ENCODE measurements at regions not wholly inside any gene's neighbourhood (a gene's known extent, or its start where the extent isn't known, plus 50 kb on each side); places are given as distances from the start of the nearest gene placed in this dataset.
"Not testable (repeated sequence)": the region's sequence is repeated elsewhere in the genome, so short reads cannot be mapped to it uniquely, and the experiment has no call there.

DNA sequence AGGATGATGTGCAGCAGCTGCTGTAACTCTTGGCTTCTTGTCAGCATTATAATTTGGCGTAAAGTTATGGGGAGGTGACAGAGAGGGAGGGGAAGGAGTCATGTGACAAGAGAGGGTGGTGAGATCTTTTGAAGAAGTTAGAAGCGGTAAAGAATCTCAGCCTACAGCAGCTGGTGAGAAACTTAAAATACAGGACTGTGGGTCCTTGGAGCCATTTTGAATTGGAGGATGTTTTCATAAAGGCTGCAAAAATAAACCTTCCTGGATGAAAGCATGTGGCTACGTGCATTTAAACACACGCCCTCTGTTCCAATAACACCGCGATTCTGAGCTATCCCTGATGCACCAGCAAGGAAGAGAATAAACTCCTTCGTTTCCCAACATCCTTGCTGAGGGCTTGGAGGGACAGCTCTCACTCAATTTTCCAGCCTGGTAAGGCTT, 133.7 kb downstream of the TMEM30B start:
- H3K4me3 ChIP-seq (ENCODE audit: low read depth, low read length), result no peak overlapping the region
- CTCF ChIA-PET, result interaction anchor here (1.2 to 1.7 kb wide), 5 partner anchors 7 to 122 kb away, joined by 3 to 7 read pairs (median 5); no protein-coding TSS in a partner anchor
- TF ChIP-seq, protein P1, sequence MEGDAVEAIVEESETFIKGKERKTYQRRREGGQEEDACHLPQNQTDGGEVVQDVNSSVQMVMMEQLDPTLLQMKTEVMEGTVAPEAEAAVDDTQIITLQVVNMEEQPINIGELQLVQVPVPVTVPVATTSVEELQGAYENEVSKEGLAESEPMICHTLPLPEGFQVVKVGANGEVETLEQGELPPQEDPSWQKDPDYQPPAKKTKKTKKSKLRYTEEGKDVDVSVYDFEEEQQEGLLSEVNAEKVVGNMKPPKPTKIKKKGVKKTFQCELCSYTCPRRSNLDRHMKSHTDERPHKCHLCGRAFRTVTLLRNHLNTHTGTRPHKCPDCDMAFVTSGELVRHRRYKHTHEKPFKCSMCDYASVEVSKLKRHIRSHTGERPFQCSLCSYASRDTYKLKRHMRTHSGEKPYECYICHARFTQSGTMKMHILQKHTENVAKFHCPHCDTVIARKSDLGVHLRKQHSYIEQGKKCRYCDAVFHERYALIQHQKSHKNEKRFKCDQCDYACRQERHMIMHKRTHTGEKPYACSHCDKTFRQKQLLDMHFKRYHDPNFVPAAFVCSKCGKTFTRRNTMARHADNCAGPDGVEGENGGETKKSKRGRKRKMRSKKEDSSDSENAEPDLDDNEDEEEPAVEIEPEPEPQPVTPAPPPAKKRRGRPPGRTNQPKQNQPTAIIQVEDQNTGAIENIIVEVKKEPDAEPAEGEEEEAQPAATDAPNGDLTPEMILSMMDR (IDR thresholded peaks at IDR 0.05; ENCODE audit: insufficient read depth, low read length, missing control alignments), result no peak
- DNase-seq (ENCODE audit: low read depth, low spot score), result peak; percentile 41
- POLR2A ChIA-PET, result no interaction called here

DNA sequence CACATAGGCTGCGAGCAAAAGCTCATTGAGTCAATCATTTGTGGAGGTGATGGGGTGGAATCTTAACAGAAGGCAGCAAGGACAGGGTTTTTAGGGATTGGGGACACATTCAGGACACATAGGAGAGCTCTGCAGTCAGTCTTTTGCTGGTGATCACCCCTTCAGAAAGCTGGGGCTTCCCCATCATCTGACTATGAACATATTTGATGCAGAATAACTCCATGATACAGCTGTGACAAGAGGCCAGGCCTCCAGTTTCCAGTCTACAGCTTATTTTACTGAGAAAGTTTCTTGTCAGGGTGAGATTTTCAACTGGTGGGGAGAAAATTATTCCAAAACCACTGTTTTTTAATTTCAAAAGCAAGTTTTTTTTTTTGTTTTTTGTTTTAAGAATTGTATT, 134.2 kb downstream of the TMEM30B start:
- TF ChIP-seq, protein P1 (IDR thresholded peaks at IDR 0.05; ENCODE audit: insufficient read depth, low read length, missing control alignments), result no peak
- CTCF ChIA-PET, result interaction anchor here (1.2 to 1.7 kb wide), 5 partner anchors 8 to 121 kb away, joined by 3 to 7 read pairs (median 5); no protein-coding TSS in a partner anchor
- H3K4me3 ChIP-seq (ENCODE audit: low read depth, low read length), result no peak overlapping the region
- DNase-seq (ENCODE audit: low read depth, low spot score), result no peak
- POLR2A ChIA-PET, result interaction anchor here (0.9 kb wide), 1 partner anchor 166 kb away, joined by 3 read pairs; the partner anchor contains the start of genes SLC38A6 and TRMT5

DNA sequence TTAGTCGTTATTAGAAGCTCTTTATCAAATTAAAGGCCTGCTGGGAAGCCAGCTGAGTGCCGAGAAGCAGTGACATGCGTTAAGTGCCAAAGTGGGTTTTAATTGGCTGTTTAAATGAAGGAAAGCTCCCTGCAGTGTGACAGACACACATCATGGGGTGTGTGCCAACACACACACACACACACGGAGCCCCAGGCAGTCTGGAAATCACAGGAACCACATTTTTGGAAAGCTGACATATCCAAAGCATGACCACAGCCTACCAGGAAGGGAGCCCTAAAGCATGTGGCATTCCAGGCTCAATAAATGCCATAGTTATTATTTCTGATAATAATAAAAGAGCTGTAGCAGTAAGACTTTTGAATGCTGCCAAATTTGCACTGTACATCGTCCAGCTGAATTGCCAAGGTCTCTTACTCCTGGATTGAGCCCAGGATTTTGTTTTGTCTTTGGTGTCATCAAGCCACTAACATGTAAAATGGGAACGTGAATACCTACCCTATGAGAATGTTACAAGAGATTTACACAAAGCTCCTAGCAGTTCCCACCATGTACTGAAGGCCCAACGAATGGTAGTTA, 135.1 kb downstream of the TMEM30B start:
- no peak overlapping the region for H3K4me3 ChIP-seq (ENCODE audit: low read depth, low read length)
- TF ChIP-seq, protein P1 (IDR thresholded peaks at IDR 0.05; ENCODE audit: insufficient read depth, low read length, missing control alignments), result no peak
- ChIA-PET POLR2A (interaction anchor here (0.7 to 1.8 kb wide), 7 partner anchors 8 to 489 kb away, joined by 3 to 16 read pairs (median 3); partner anchors contain the start of genes SLC38A6 and TRMT5), CTCF (interaction anchor here (1.3 to 2.1 kb wide), 8 partner anchors 9 to 521 kb away, joined by 3 to 7 read pairs (median 6); no protein-coding TSS in a partner anchor)
- peak; percentile 89 for DNase-seq (ENCODE audit: low read depth, low spot score)

DNA sequence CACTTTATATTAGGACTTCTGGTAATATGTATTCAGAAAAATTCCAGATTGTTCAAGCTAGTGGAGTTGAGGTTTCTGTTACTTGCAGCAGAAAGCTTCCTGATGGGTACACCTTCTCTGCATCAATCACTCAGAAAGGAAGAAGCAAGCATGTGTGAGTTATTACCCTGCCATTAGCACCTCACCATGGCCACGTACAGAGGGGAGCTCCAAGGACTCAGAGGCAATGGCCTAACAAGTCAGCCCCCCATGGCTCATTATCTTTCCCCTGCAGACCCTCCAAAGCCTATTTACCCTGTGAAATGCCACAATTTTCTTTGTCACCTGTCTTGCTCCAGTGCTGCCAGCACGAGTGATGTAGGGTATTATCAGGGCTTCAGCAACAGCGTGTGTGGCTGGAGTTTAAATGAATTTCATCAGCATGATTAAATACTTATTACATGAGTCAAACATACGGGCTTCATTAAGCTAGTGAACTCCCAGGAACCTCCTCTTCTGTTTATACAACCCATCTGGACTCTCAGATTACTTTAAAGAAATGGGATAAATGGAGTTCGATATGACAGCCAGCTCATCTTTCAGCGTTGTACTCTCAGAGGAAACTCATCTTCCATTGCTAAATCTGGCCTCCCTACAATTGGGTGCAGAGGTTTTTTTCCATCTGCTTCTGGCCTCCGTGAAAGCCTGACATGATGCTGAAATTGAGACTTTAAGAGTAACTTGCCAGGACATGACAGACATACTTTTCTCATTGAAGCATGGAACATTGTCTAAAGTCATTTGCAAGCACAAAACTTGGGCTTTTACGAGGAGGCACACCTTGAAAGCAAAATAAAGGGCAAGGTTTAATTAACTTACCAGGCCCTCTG, 135.9 kb downstream of the TMEM30B start:
- ChIA-PET POLR2A (interaction anchor here (0.7 to 1.8 kb wide), 6 partner anchors 9 to 488 kb away, joined by 3 to 16 read pairs (median 3); partner anchors contain the start of genes SIX4, SLC38A6 and TRMT5), CTCF (interaction anchor here (1.2 to 2.1 kb wide), 5 partner anchors 9 to 520 kb away, joined by 3 to 7 read pairs (median 6); no protein-coding TSS in a partner anchor)
- DNase-seq (ENCODE audit: low read depth, low spot score), result peak; percentile 94
- H3K4me3 ChIP-seq (ENCODE audit: low read depth, low read length), result no peak overlapping the region
- TF ChIP-seq, protein P1 (IDR thresholded peaks at IDR 0.05; ENCODE audit: insufficient read depth, low read length, missing control alignments), result no peak

DNA sequence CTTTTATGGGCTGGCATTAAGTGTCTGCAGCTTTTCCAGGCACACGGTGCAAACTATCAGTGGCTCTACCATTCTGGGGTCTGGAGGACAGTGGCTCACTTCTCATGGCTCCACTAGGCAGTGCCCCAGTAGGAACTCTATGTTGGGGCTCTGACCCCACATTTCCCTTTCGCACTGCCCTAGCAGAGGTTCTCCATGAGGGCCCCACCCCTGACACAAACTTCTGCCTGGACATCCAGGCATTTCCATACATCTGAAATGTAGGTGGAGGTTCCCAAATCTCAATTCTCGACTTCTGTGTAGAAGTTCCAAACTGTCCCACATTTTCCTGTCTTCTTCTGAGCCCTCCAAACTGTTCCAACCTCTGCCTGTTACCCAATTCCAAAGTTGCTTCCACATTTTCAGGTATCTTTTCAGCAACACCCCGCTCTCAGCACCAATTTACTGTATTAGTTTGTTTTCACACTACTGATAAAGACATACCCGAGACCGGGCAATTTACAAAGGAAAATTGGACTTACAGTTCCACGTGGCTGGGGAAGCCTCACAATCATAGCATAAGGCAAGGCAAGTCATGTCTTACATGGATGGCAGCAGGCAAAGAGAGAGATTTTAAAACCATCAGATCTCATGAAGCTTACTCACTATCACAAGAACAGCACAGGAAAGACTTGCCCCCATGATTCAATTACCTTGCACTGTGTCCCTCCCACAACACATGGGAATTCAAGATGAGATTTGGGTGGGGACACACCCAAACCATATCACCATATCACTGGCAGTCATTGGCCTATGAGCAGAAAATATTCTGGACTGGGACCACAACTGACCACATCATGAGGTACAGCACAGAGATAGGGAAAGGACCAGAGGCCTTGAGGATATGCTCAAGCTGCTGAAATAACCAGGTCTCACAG, 136.8 kb downstream of the TMEM30B start:
- H3K4me3 ChIP-seq (ENCODE audit: low read depth, low read length); DNase-seq (ENCODE audit: low read depth, low spot score): not testable (repeated sequence)
- ChIA-PET CTCF (interaction anchor here (1.2 to 2.1 kb wide), 2 partner anchors 10 to 519 kb away, joined by 4 to 6 read pairs; no protein-coding TSS in a partner anchor), POLR2A (interaction anchor here (0.9 to 1.8 kb wide), 4 partner anchors 10 to 487 kb away, joined by 3 to 16 read pairs (median 5); partner anchors contain the start of gene SIX4)

DNA sequence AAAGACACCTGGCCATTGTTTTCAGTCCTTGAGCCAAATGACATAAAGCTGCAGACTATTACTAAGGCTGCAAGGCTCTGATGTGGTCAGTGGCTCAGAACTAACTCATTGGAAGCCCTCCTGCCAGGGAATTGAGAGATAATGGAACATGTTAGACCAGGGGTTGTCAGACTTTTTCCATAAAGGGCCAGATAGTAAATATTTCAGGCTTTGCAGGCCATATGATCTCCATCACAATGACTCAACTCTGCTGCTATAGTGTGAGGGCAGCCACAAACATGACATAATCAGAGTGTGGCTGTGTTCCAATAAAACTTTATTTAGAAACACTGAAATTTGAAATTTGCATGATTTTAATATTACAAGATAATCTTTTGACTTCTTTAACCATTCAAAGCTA, 140.3 kb downstream of the TMEM30B start:
- TF ChIP-seq, protein P1 (IDR thresholded peaks at IDR 0.05; ENCODE audit: insufficient read depth, low read length, missing control alignments), result no peak
- no peak for DNase-seq (ENCODE audit: low read depth, low spot score)
- H3K4me3 ChIP-seq (ENCODE audit: low read depth, low read length), result no peak overlapping the region
- ChIA-PET POLR2A (interaction anchor here (1.0 kb wide), 1 partner anchor 12 kb away, joined by 3 read pairs; no protein-coding TSS in a partner anchor), CTCF (interaction anchor here (0.8 to 1.4 kb wide), 3 partner anchors 10 to 135 kb away, joined by 3 to 5 read pairs (median 3); no protein-coding TSS in a partner anchor)

Measured in AG04449 (cell line).